HepG2 (cell line): ENCODE measurements at regions not wholly inside any gene's neighbourhood (a gene's known extent, or its start where the extent isn't known, plus 50 kb on each side); places are given as distances from the start of the nearest gene placed in this dataset.

ENCODE experiments used
- ATAC-seq: fragments of 200-7000 bp; cut with Tn5 transposase; 3 replicates; pipeline ENCODE4 v1.9.1; 2020; ENCODE audit warnings: mild to moderate bottlenecking, moderate library complexity
- BruUV-seq: library from RNA; stranded (reverse); fragments of 400-500 nt; replicated peaks from 2 replicates; lab custom pipeline; 2021; lab: Mats Ljungman, UMichigan
- CTCF ChIA-PET: fragments of 300-600 bp; formaldehyde crosslinking; extraction: SDS; loops from one replicate; lab custom pipeline; 2021; ENCODE audit warnings: low total read pairs, inconsistent platforms, low intra/inter-chr PET ratio; lab: Yijun Ruan, JAX
- POLR2A ChIA-PET: fragments of 350-600 bp; sonication (Branson Sonifier 250); formaldehyde crosslinking; loops from one replicate; lab custom pipeline; 2020; ENCODE audit warnings: antibody characterized with exemption, inconsistent platforms; lab: Yijun Ruan, JAX
- DNase-seq: peaks from one replicate; pipeline ENCODE4 v3.0.0-alpha.2; 2015; ENCODE audit warnings: low spot score
- FAIRE-seq: peaks from 3 replicates; lab custom pipeline; 2011; peaks lifted over from hg19 to GRCh38; lab: Jason Lieb, UNC
- H2AFZ ChIP-seq: one replicate; pipeline ENCODE4 v1.6.1; 2011; ENCODE audit warnings: low read length, inconsistent platforms
- H3K27ac ChIP-seq: fragments of 300-600 bp; 3 replicates; pipeline ENCODE4 v1.8.0; 2011; ENCODE audit warnings: mixed run types, mild to moderate bottlenecking, mixed read lengths, low read length, inconsistent platforms; ENCODE audit not compliant: insufficient read depth; ENCODE audit errors: extremely low read length
- H3K27me3 ChIP-seq, 2 experiments: fragments of 200-600 bp in 1 of 2; 2 replicates in 1 of 2; 3 replicates in 1 of 2; pipeline versions ENCODE4 v1.6.0 to v1.8.0; 2011; ENCODE audit warnings: low read length in 2 of 2, mild to moderate bottlenecking in 2 of 2, moderate library complexity in 2 of 2, inconsistent platforms in 1 of 2; ENCODE audit not compliant: insufficient read depth in 2 of 2, control insufficient read depth in 1 of 2
- H3K36me3 ChIP-seq, 2 experiments: fragments of 200-600 bp in 1 of 2; replicated peaks in 1 of 2; 2 replicates in 1 of 2; 3 replicates in 1 of 2; pipeline versions ENCODE4 v1.5.1 to v1.8.0; 2011; ENCODE audit warnings: low read length in 2 of 2, inconsistent platforms in 1 of 2; ENCODE audit not compliant: insufficient read depth in 2 of 2, control insufficient read depth in 1 of 2
- H3K4me1 ChIP-seq: 2 replicates; pipeline ENCODE4 v1.5.1; 2012; ENCODE audit warnings: low read length, inconsistent platforms; ENCODE audit not compliant: insufficient read depth
- H3K4me2 ChIP-seq: 2 replicates; pipeline ENCODE4 v1.6.0; 2011; ENCODE audit warnings: low read depth, low read length, inconsistent platforms
- H3K4me3 ChIP-seq, 3 experiments: fragments of 200-600 bp in 1 of 3; sonication (generic), shearing (Covaris generic) in 1 of 3; replicated peaks in 1 of 3; 2 replicates each; pipeline ENCODE4 v1.5.1; 2011 to 2016; ENCODE audit warnings: low read length in 3 of 3, inconsistent platforms in 2 of 3, low read depth in 2 of 3, mild to moderate bottlenecking in 2 of 3, control low read depth in 1 of 3, mixed read lengths in 1 of 3; ENCODE audit not compliant: insufficient read depth in 1 of 3
- H3K79me2 ChIP-seq: one replicate; pipeline ENCODE4 v1.6.1; 2011; ENCODE audit warnings: low read length, inconsistent platforms; ENCODE audit not compliant: insufficient read depth
- H3K9ac ChIP-seq: 2 replicates; pipeline ENCODE4 v1.6.0; 2011; ENCODE audit warnings: mild to moderate bottlenecking, low read depth, low read length, inconsistent platforms; ENCODE audit not compliant: insufficient read depth
- H3K9me3 ChIP-seq: 2 replicates; pipeline ENCODE4 v1.5.1; 2012; ENCODE audit warnings: mild to moderate bottlenecking, low read length
- H4K20me1 ChIP-seq: 2 replicates; pipeline ENCODE4 v1.6.0; 2011; ENCODE audit warnings: inconsistent platforms, mild to moderate bottlenecking, low read length, moderate library complexity; ENCODE audit not compliant: insufficient read depth
- SIN3B ChIP-seq: fragments of 150-350 bp; IDR thresholded peaks from 2 replicates; pipeline ENCODE4 v1.6.1; 2014; ENCODE audit warnings: low read length
- ZNF512B ChIP-seq: sonication (generic); formaldehyde crosslinking; IDR thresholded peaks from 2 replicates; pipeline ENCODE4 v1.5.1; 2020; ENCODE audit warnings: missing genetic modification reagents, mild to moderate bottlenecking, borderline replicate concordance
- WGBS: methylation state at CpG from one replicate; pipeline ENCODE4 v1.1.6; 2017; ENCODE audit warnings: low lambda C conversion rate; 5-methylcytosine and 5-hydroxymethylcytosine counted together
- in situ Hi-C: cut with HindIII; loops from 2 replicates; pipeline ENCODE4 v1.10.0; 2017; ENCODE audit warnings: low pct_unique_long_range_greater_than_20kb; ENCODE audit not compliant: extremely low pct_ligation_motif_present
- intact Hi-C: fragments of 100-400 bp; cut with micrococcal nuclease; formaldehyde crosslinking; loops from one replicate; pipeline ENCODE4 v1.10.0; 2022; ENCODE audit not compliant: unreplicated experiment
- TF ChIP-seq, protein P1 (sequence below): sonication (generic); formaldehyde crosslinking; IDR thresholded peaks from 2 replicates; pipeline ENCODE4 v1.5.0; 2020; ENCODE audit warnings: missing genetic modification reagents, mild to moderate bottlenecking, borderline replicate concordance
- TF ChIP-seq, protein P2 (sequence below): sonication (generic); formaldehyde crosslinking; IDR thresholded peaks from 2 replicates; pipeline ENCODE4 v1.8.0; 2022; ENCODE audit warnings: low read depth, missing genetic modification reagents
- TF ChIP-seq, protein P3 (sequence below): sonication (generic); formaldehyde crosslinking; IDR thresholded peaks from 2 replicates; pipeline ENCODE4 v1.5.0; 2020; ENCODE audit warnings: missing genetic modification reagents
- TF ChIP-seq, protein P4 (sequence below): sonication (generic); formaldehyde crosslinking; IDR thresholded peaks from 2 replicates; pipeline ENCODE4 v1.4.0; 2020; ENCODE audit warnings: low read depth, mild to moderate bottlenecking, missing genetic modification reagents

- no peak overlapping the region for H3K27ac ChIP-seq
- in situ Hi-C loops: no loop called here
- no peaks in the 10 kb centered on the region for H3K27me3 ChIP-seq
- no peak for ATAC-seq
- peaks cover 96% of the 10 kb centered on the region for H3K9me3 ChIP-seq
- FAIRE-seq: no peak
- H3K4me1 ChIP-seq: no peaks in the 10 kb centered on the region
- ChIA-PET POLR2A (no interaction called here), CTCF (no interaction called here)
- no peak overlapping the region for H3K4me2 ChIP-seq
- H3K36me3 ChIP-seq: no peaks in the 10 kb centered on the region
- no peak for DNase-seq
- no peaks in the 10 kb centered on the region for H4K20me1 ChIP-seq
- BruUV-seq: no TSS peak
- intact Hi-C loops: no loop called here
- H3K9ac ChIP-seq: no peak overlapping the region
- TF ChIP-seq, protein P1, sequence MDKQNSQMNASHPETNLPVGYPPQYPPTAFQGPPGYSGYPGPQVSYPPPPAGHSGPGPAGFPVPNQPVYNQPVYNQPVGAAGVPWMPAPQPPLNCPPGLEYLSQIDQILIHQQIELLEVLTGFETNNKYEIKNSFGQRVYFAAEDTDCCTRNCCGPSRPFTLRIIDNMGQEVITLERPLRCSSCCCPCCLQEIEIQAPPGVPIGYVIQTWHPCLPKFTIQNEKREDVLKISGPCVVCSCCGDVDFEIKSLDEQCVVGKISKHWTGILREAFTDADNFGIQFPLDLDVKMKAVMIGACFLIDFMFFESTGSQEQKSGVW (CRISPR knock-in tag): no peak
- TF ChIP-seq ZNF512B: no peak
- TF ChIP-seq, protein P2, sequence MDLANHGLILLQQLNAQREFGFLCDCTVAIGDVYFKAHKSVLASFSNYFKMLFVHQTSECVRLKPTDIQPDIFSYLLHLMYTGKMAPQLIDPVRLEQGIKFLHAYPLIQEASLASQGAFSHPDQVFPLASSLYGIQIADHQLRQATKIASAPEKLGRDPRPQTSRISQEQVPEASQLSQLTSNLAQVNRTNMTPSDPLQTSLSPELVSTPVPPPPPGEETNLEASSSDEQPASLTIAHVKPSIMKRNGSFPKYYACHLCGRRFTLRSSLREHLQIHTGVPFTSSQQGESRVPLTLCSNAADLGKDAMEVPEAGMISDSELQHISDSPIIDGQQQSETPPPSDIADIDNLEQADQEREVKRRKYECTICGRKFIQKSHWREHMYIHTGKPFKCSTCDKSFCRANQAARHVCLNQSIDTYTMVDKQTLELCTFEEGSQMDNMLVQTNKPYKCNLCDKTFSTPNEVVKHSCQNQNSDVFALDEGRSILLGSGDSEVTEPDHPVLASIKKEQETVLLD (CRISPR knock-in tag): no peak
- TF ChIP-seq, protein P3, sequence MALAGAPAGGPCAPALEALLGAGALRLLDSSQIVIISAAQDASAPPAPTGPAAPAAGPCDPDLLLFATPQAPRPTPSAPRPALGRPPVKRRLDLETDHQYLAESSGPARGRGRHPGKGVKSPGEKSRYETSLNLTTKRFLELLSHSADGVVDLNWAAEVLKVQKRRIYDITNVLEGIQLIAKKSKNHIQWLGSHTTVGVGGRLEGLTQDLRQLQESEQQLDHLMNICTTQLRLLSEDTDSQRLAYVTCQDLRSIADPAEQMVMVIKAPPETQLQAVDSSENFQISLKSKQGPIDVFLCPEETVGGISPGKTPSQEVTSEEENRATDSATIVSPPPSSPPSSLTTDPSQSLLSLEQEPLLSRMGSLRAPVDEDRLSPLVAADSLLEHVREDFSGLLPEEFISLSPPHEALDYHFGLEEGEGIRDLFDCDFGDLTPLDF: no peak
- no peak for TF ChIP-seq SIN3B
- TF ChIP-seq, protein P4, sequence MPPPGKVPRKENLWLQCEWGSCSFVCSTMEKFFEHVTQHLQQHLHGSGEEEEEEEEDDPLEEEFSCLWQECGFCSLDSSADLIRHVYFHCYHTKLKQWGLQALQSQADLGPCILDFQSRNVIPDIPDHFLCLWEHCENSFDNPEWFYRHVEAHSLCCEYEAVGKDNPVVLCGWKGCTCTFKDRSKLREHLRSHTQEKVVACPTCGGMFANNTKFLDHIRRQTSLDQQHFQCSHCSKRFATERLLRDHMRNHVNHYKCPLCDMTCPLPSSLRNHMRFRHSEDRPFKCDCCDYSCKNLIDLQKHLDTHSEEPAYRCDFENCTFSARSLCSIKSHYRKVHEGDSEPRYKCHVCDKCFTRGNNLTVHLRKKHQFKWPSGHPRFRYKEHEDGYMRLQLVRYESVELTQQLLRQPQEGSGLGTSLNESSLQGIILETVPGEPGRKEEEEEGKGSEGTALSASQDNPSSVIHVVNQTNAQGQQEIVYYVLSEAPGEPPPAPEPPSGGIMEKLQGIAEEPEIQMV (CRISPR knock-in tag): no peak
- no peaks in the 10 kb centered on the region for H3K79me2 ChIP-seq
- no peak overlapping the region for H3K4me3 ChIP-seq
- no peak overlapping the region for H2AFZ ChIP-seq
- 57% methylated on average over 10 of the region's 10 CpGs for WGBS
These were observed 785.1 kb downstream of the MAFB start for GRCh38 chr20:39903806-39904465.
